IPS-20b (cell line): ENCODE measurements at regions not wholly inside any gene's neighbourhood (a gene's known extent, or its start where the extent isn't known, plus 50 kb on each side); places are given as distances from the start of the nearest gene placed in this dataset.

Source experiments
- H3K27ac ChIP-seq: one replicate; pipeline ENCODE4 v1.5.1; 2013; ENCODE audit warnings: low read length
- H3K27me3 ChIP-seq: 2 replicates; pipeline ENCODE4 v1.6.1; 2013; ENCODE audit warnings: mild to moderate bottlenecking, low read length, inconsistent platforms; ENCODE audit not compliant: insufficient read depth
- H3K36me3 ChIP-seq: 2 replicates; pipeline ENCODE4 v1.6.1; 2013; ENCODE audit warnings: low read depth, mild to moderate bottlenecking, inconsistent platforms, low read length, moderate library complexity; ENCODE audit not compliant: insufficient read depth
- H3K4me1 ChIP-seq: 2 replicates; pipeline ENCODE4 v1.6.1; 2013; ENCODE audit warnings: mild to moderate bottlenecking, control low read depth, inconsistent platforms, low read length, moderate library complexity; ENCODE audit not compliant: insufficient read depth
- H3K4me3 ChIP-seq: 2 replicates; pipeline ENCODE4 v1.5.1; 2013; ENCODE audit warnings: mild to moderate bottlenecking, low read length, inconsistent platforms
- H3K9ac ChIP-seq: 2 replicates; pipeline ENCODE4 v1.6.1; 2013; ENCODE audit warnings: low read depth, mild to moderate bottlenecking, inconsistent platforms, low read length, moderate library complexity
- H3K9me3 ChIP-seq: 2 replicates; pipeline ENCODE4 v1.6.1; 2013; ENCODE audit warnings: mild to moderate bottlenecking, low read depth, low read length, inconsistent platforms; ENCODE audit not compliant: insufficient read depth

DNA sequence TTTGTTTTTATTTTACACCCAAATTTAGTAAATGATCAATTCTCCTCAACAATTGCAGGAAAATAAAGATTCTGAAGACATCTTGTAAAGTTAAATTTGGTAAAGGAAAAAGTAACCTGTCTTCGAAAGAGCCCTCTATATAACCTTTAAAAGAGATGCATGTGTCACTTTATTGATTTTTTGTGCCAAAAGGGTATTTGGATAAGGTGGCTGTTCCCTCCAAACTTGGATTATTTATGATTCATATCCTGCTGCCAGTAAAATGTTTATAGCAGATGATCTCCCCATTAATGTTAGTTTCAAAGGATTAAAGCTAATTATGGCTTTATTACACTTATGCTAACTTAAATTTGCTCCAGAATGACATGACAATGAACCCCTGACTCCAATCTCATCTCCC is 98.8 kb downstream of the DUSP6 start:
- no peak overlapping the region for H3K4me3 ChIP-seq
- H3K4me1 ChIP-seq: peaks cover 6% of the 10 kb centered on the region; the same call in 1 of the 2 replicates
- no peak overlapping the region for H3K27ac ChIP-seq

DNA sequence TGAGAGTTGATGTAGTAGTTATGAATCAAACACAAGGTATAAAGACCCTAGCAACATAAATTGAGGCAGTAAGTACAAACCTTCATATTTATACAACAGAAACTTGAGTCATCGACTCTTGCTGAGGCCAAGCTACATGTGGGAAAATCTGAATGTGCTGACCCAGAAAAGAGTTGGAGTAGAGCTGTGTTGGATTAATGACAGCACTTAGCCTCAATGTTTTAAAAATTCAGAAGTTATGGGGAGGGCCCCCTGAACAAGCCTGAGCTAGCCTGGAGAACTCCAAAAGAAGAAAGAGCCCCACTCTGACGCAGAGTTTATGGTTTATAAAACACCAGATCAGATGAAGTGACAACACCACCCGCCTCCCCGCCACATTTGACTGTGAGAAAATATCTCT is 100.0 kb downstream of the DUSP6 start:
- Histone ChIP-seq H3K4me3 (no peak overlapping the region), H3K4me1 (peaks cover 18% of the 10 kb centered on the region), H3K27ac (no peak overlapping the region), H3K9ac (no peak overlapping the region), H3K9me3 (no peaks in the 10 kb centered on the region), H3K36me3 (no peaks in the 10 kb centered on the region), H3K27me3 (no peaks in the 10 kb centered on the region)

More for the DNA sequence above, 98.8 kb downstream of the DUSP6 start:
- no peaks in the 10 kb centered on the region for H3K9me3 ChIP-seq
- no peaks in the 10 kb centered on the region for H3K36me3 ChIP-seq
- no peaks in the 10 kb centered on the region for H3K27me3 ChIP-seq
- no peak overlapping the region for H3K9ac ChIP-seq

DNA sequence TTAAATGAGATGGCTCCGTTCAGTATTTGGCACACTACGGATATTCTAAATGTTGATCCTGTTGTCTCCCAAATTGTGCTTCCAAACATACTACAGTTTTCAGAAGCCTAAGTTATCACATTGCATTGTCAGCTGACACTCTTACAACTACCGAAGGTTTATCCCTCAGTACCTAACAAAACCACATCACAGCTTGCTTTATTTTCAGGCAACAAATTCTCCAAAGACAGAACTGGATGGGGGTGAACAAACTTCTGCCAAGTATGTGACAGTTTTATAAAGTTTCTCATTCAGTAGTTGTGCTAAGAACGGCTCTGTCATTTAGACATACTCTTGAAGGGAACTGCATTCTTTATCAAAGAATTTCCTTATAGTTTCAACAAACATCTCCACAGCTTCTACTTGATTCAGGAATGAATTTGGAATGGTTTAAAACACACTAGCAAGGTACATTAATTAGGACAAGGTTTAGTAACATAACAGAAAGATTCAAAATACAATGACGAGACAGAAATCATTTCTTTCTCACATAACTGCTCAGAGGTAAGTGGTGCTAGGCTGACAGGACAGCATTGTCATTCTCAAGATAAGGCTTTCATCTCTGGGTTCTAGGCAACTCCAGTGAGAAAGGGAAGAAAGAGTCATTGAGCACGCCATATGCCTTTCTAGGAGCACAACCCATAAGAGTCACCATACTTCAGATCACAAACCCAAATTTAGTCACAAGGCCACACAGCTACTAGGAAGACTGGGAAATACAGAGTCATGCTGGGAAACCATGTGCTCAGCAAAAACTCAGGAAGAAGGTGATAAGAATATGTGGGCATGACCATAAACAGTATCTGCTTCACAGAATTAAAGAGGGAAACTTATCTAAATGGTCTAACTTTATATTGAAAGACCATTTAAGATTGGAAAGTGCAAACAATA is 100.7 kb downstream of the DUSP6 start:
- H3K36me3 ChIP-seq: no peaks in the 10 kb centered on the region
- H3K27me3 ChIP-seq: peaks cover 2% of the 10 kb centered on the region
- H3K4me1 ChIP-seq: peaks cover 22% of the 10 kb centered on the region

DNA sequence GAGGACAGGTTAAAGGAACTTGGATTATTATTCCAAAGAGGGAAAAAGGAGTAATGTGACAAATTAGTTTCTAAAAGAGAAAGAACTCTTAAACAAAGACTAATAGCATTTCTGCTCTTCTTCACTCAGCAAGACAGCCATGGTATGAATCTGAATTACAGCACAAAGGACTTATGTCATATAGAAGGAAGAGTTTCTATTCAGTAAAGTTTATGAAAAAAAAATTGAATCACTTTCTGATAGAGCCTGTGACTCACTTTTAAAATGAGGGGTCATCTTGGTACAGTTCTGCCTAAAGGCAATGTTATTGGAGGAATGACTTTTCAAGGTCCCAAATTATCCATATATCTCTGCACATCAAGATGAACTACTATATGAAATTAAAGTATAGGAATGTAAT is 101.7 kb downstream of the DUSP6 start:
- Histone ChIP-seq H3K9ac (no peak overlapping the region), H3K27ac (no peak overlapping the region), H3K4me1 (peaks cover 31% of the 10 kb centered on the region), H3K9me3 (no peaks in the 10 kb centered on the region), H3K36me3 (no peaks in the 10 kb centered on the region), H3K27me3 (peaks cover 11% of the 10 kb centered on the region), H3K4me3 (no peak overlapping the region)

More for the DNA sequence above, 100.7 kb downstream of the DUSP6 start:
- no peak overlapping the region for H3K27ac ChIP-seq
- no peak overlapping the region for H3K9ac ChIP-seq
- H3K9me3 ChIP-seq: no peaks in the 10 kb centered on the region
- H3K4me3 ChIP-seq: no peak overlapping the region

DNA sequence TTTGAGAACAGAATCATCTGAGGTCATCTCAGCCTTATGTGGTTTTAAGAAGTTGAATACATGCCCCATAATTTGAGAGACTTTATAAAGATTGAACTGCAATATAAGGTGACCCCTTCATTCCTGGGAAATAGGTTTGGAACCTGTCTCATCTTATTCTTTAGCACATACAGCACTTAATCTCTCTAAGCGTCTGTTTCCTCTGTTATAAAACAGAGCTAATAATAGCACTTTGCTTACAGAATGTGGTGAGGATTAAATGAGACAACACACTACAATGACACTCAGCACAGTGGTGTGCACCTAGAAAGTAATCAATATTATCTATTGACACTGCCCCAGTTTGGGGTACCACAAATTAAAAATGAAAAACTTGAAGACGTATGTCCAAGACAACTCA is 102.1 kb downstream of the DUSP6 start:
- Histone ChIP-seq H3K4me3 (no peak overlapping the region), H3K27ac (no peak overlapping the region), H3K27me3 (peaks cover 16% of the 10 kb centered on the region), H3K36me3 (no peaks in the 10 kb centered on the region), H3K9ac (no peak overlapping the region), H3K4me1 (peaks cover 35% of the 10 kb centered on the region), H3K9me3 (no peaks in the 10 kb centered on the region)

DNA sequence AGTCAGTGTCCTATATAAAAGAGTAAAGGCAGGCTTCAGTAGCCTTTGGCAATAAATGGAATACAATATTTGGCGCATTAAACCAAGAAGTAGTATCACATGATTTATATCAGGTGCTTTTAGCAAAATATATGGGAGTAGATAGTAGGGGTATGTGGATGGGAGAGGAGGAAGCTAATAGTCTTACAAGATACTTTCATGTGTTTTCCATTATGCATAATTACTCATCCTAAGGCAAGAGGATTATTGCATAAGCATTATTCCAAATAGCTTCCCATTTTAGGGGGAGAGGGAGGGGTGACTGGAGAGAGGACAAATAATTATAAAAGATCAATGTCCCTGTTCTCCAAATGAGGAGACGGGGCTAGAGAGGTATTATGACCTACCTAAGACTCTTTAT is 104.3 kb downstream of the DUSP6 start:
- Histone ChIP-seq H3K9ac (no peak overlapping the region), H3K27ac (no peak overlapping the region), H3K27me3 (peaks cover 35% of the 10 kb centered on the region), H3K4me1 (peaks cover 47% of the 10 kb centered on the region), H3K36me3 (no peaks in the 10 kb centered on the region), H3K4me3 (peak overlapping the region; percentile 42; the same call in 1 of the 2 replicates), H3K9me3 (no peaks in the 10 kb centered on the region)

DNA sequence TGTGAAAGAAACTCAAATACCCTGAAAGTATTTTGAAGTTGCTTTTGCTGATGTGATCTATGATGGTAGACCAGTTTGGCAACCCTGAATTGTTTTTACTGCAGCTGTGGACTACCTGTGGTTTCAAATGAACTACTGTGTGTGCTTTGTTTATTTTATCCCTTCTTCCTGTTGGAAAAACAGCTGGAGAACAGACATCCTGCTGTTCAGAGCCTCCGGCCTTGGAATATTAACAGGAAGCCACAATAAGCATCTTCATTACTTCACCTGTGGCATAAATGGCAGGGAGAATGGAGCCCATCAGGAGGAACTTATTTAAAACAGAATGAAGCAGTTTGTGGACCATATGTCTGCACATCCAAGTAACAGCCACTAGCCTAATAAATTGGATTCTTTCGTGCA is 104.8 kb downstream of the DUSP6 start:
- Histone ChIP-seq H3K9me3 (no peaks in the 10 kb centered on the region), H3K36me3 (no peaks in the 10 kb centered on the region), H3K27me3 (peaks cover 35% of the 10 kb centered on the region), H3K27ac (no peak overlapping the region), H3K9ac (no peak overlapping the region), H3K4me1 (peaks cover 44% of the 10 kb centered on the region), H3K4me3 (peak overlapping the region; percentile 42; the same call in 1 of the 2 replicates)

DNA sequence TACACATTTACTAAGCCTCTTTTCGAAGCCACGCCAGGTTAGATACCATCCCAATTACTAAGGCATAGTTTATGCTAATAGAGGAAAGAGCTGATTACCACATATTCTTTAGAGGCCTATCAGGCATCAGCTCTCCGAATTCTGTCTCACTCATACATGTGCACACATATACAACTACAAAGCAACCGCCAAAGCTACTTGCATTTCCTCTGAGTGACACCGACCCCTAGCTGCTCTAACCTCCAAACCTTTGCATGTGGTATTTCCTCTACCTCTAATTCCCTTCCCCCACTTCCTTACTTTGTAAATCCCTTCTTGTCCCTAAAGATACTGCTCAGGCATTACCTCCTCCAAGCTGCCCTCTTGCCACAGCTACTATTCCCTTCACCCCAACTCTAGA is 107.2 kb downstream of the DUSP6 start:
- H3K9ac ChIP-seq: no peak overlapping the region
- H3K9me3 ChIP-seq: no peaks in the 10 kb centered on the region
- no peak overlapping the region for H3K27ac ChIP-seq
- peaks cover 35% of the 10 kb centered on the region for H3K27me3 ChIP-seq
- H3K4me1 ChIP-seq: peaks cover 44% of the 10 kb centered on the region
- H3K36me3 ChIP-seq: no peaks in the 10 kb centered on the region
- H3K4me3 ChIP-seq: peak overlapping the region; percentile 10; the same call in 1 of the 2 replicates

DNA sequence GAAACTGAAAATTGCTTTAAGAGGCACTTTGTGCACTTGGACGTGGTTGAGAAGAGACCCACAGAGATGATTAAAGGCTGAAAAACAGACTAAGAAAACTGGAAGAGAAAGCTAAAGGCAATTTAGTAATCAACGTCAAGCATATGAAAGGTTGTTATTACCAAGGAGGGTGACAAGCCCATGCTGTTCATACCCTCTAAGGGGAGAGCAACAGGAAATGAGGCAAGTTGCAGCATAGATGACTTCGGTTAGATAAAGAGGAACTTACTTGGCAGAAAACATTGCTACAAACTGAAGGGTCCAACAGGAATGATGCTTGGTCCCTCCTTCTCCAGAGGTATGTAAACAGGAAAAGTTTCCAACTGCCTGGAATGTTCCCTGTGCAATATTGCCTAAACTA is 107.8 kb downstream of the DUSP6 start:
- Histone ChIP-seq H3K4me3 (no peak overlapping the region), H3K27ac (no peak overlapping the region), H3K9me3 (no peaks in the 10 kb centered on the region), H3K36me3 (no peaks in the 10 kb centered on the region), H3K27me3 (peaks cover 35% of the 10 kb centered on the region), H3K9ac (no peak overlapping the region), H3K4me1 (peaks cover 44% of the 10 kb centered on the region)

DNA sequence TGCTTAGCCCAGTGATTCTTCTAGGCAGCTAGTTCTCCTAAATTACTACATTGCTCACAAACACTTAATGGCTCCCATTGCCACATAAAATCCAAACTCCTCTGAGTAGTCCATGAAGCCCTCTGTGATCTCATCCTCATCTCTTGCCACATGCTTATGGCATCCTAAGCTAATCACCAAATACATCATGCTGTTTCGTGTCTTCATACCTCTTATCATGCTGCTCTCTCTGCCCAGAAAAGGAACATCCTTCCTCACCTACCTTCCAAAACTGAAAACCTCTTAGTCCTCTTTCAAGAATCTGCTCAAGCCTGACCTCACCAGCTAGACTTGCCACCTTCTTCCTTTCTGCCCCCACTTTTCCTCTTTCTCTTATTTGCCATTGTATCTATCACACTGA is 108.5 kb downstream of the DUSP6 start:
- Histone ChIP-seq H3K9me3 (no peaks in the 10 kb centered on the region), H3K36me3 (no peaks in the 10 kb centered on the region), H3K27ac (no peak overlapping the region), H3K4me1 (peaks cover 44% of the 10 kb centered on the region), H3K27me3 (peaks cover 35% of the 10 kb centered on the region), H3K4me3 (no peak overlapping the region), H3K9ac (no peak overlapping the region)

DNA sequence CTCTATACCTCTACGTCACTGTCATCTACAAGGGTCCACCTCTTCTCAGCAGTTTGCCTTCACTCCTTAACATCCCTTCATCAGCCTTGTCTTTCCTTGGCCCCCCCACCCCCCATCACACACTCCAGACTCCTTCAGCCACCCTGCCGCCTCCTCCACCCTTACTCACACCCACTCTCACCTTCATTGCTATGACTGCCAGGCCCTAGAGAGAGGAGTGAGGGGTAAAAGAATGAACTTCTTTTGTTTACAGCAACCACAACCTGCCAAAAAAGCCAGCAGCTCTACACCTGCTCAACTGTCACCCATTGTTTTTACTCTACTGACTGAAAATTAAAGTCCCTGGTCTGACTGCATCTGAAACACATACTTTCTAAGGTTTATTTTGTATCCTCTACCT is 112.8 kb downstream of the DUSP6 start:
- Histone ChIP-seq H3K9ac (no peak overlapping the region), H3K4me1 (peaks cover 7% of the 10 kb centered on the region), H3K36me3 (no peaks in the 10 kb centered on the region), H3K4me3 (no peak overlapping the region), H3K27ac (no peak overlapping the region), H3K9me3 (no peaks in the 10 kb centered on the region), H3K27me3 (peaks cover 12% of the 10 kb centered on the region)

DNA sequence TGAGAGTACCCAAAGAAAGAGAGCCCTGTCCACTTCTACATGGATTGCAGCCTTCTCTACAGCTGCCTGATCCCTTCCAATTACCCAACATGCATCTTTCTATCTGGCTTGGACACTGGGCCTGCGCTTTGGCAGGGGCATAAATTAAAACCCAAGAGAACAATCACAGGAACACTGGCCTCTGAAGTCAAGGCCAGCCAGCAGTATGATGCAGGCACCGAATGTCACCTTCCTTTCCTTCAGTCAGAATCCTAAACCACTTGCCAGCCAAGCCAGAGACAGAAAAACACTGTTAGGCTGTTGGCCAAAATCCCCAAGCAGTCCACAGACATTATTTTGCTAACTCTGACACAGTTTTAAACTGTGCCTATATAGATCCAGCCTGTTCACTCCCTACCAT is 113.7 kb downstream of the DUSP6 start:
- H3K4me1 ChIP-seq: no peaks in the 10 kb centered on the region
- no peak overlapping the region for H3K4me3 ChIP-seq
- no peak overlapping the region for H3K27ac ChIP-seq
- H3K9ac ChIP-seq: no peak overlapping the region
- H3K36me3 ChIP-seq: no peaks in the 10 kb centered on the region
- no peaks in the 10 kb centered on the region for H3K9me3 ChIP-seq
- peaks cover 3% of the 10 kb centered on the region for H3K27me3 ChIP-seq
